ENCODE measurements at regions not wholly inside any gene's neighbourhood (a gene's known extent, or its start where the extent isn't known, plus 50 kb on each side); places are given as distances from the start of the nearest gene placed in this dataset.
A peak's percentile ranks its signal among the peaks of the same experiment; 100 is the strongest.
"Not testable (repeated sequence)": the region's sequence is repeated elsewhere in the genome, so short reads cannot be mapped to it uniquely, and the experiment has no call there.

DNA sequence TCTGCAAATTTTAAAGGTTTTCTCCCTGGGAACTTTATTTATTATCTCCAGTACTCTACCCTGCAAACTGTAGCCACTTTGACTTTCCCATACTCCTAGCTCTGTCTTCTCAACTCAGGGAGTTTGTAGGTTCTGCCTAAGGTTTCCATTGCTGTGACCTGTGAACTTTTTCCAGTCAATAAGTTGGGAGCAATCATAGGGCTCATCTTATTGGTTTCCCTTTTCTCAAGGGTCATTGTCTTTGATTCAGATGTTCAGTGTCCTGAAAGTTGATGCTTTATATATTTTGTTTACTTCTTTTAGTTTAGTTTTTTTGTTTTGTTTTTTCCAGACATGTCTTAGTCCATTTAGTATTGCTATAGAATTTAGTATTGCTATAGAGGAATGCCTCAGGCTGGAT is 85.3 kb upstream of the NUDT6 start:
- TF ChIP-seq POLR2A (IDR thresholded peaks at IDR 0.05; ENCODE audit: low read depth, low read length) (no peak), POLR2AphosphoS5 (IDR thresholded peaks at IDR 0.05; ENCODE audit: low read depth, low read length) (no peak), TAF1 (IDR thresholded peaks at IDR 0.05; ENCODE audit: borderline replicate concordance, low read depth, low read length) (no peak)
- no peak for FAIRE-seq
- no peak for DNase-seq (ENCODE audit: insufficient read length)

DNA sequence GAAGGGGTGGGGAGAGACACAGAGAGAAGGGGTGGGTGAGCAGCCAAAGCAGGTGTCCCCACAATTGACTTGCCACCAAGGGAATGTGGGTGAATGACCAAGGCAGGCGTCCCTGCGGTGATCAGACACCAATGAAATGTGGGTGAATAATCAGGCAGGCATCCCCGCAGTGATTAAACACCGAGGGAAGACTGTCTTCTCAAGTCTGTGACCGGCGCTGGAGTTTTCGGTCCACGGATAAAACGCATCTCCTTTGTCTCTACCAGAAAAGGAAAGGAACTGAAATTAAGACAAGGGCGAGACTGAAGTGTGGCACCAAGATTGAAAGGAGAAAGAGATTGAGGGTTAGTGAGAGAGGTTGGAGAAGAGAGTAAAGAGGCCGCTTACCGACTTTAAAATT is 90.0 kb upstream of the NUDT6 start:
- DNase-seq (ENCODE audit: insufficient read length); FAIRE-seq: not testable (repeated sequence)

DNA sequence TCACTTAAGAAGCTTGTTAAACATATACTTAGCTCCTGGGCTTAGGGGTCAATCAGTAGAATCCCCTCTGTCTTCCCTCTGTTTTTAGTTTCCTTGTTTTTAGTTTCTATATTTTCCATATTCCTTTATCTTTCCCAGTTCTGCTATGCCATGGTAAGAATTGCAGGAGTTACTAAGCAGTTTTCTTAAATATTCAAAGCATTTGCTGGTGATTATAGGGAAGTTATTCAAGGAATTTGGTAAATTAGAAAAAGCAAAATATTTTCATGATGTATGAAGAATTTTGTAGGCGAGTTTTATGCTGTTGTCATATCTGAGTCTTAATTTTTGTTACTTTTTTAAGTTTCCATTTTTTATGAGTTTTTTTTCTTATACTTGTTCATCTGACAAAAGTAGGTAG is 91.6 kb upstream of the NUDT6 start:
- no peak for DNase-seq (ENCODE audit: insufficient read length)
- TF ChIP-seq TAF1 (IDR thresholded peaks at IDR 0.05; ENCODE audit: borderline replicate concordance, low read depth, low read length): no peak
- no peak for TF ChIP-seq POLR2AphosphoS5 (IDR thresholded peaks at IDR 0.05; ENCODE audit: low read depth, low read length)
- TF ChIP-seq POLR2A (IDR thresholded peaks at IDR 0.05; ENCODE audit: low read depth, low read length): no peak
- no peak for FAIRE-seq

GRCh38 chr4:123017078-123017477 is 94.7 kb upstream of the NUDT6 start:
- DNase-seq (ENCODE audit: insufficient read length) (no peak), FAIRE-seq (no peak)
- TF ChIP-seq POLR2A (IDR thresholded peaks at IDR 0.05; ENCODE audit: low read depth, low read length): no peak
- TF ChIP-seq TAF1 (IDR thresholded peaks at IDR 0.05; ENCODE audit: borderline replicate concordance, low read depth, low read length): no peak
- no peak for TF ChIP-seq POLR2AphosphoS5 (IDR thresholded peaks at IDR 0.05; ENCODE audit: low read depth, low read length)

DNA sequence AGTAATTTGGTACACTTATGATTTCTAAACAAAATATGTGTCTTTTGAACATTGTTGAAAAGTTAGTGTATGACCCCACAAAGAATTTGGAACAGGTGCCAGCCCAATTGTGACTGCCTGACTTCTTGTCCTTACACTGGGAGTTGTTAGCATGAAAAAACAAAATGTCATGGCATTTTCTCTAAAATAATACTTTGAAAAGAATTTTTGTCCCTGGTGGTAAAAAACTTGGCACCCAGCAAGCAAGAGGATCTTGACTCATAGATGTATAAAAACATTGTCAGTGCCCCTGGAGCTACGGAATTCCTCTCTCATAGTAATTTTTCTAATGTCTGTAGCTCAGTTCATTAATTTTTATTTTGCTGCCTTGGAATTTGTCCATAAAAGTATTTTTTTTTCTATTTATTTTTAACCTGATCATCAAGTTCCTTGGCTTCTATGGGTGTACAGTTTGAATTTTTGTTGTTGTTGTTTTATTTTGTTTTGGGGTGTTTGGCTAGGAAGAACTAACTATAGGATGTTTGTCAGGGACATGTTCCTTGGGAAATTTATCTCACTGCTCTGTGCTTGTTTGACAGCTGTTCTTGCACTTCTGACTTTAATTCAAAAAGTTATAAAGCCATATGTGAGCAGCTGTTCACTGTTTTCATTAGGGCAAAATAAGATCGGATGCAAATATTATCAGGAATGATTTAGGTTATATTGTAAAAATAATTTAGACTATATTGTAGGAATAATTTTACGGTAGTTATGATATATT is 95.4 kb upstream of the NUDT6 start:
- DNase-seq (ENCODE audit: insufficient read length): no peak
- no peak for FAIRE-seq

GRCh38 chr4:123018396-123018775 is 96.0 kb upstream of the NUDT6 start:
- FAIRE-seq (no peak), DNase-seq (ENCODE audit: insufficient read length) (no peak)
- TF ChIP-seq POLR2A (IDR thresholded peaks at IDR 0.05; ENCODE audit: low read depth, low read length) (no peak), POLR2AphosphoS5 (IDR thresholded peaks at IDR 0.05; ENCODE audit: low read depth, low read length) (no peak), TAF1 (IDR thresholded peaks at IDR 0.05; ENCODE audit: borderline replicate concordance, low read depth, low read length) (no peak)

More for the DNA sequence above, 95.4 kb upstream of the NUDT6 start:
- TF ChIP-seq POLR2A (IDR thresholded peaks at IDR 0.05; ENCODE audit: low read depth, low read length) (no peak), TAF1 (IDR thresholded peaks at IDR 0.05; ENCODE audit: borderline replicate concordance, low read depth, low read length) (no peak), POLR2AphosphoS5 (IDR thresholded peaks at IDR 0.05; ENCODE audit: low read depth, low read length) (no peak)

DNA sequence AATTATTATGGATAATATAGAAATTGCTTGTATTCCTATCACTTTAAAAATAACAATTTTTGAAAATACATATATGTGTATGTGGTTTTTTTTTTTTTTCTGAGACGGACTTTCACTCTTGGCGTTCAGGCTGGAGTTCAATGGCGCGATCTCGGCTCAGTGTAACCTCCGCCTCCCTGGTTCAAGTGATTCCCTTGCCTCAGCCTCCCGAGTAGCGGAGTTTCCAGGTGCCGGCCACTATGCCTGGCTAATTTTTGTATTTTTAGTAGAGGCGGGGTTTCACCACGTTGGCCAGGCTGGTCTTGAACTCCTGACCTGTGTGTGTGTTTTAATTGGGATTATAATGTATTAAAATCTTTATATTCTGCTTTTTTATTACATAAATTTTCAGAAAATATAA is 97.9 kb upstream of the NUDT6 start:
- TF ChIP-seq TAF1 (IDR thresholded peaks at IDR 0.05; ENCODE audit: borderline replicate concordance, low read depth, low read length): no peak
- DNase-seq (ENCODE audit: insufficient read length) (no peak), FAIRE-seq (no peak)

DNA sequence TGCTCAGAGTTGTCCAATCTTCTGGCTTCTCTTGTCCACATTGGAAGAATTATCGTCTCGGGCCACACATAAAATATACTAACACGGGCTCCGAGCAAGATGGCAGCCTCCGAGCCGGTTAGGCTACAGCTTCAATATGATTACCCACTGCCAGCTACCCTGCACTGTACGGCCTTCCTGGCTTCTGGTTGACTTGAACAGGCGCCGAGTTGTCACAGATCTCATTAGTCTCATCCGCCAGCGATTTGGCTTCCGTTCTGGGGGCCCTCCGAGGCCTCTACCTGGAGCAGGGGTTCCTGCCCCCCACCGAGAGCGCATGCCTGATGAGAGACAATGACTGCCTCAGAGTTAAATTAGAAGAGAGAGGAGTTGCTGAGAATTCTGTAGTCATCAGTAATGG is 101.2 kb upstream of the NUDT6 start:
- FAIRE-seq (no peak), DNase-seq (ENCODE audit: insufficient read length) (no peak)
- no peak for TF ChIP-seq TAF1 (IDR thresholded peaks at IDR 0.05; ENCODE audit: borderline replicate concordance, low read depth, low read length)
- TF ChIP-seq POLR2A (IDR thresholded peaks at IDR 0.05; ENCODE audit: low read depth, low read length): no peak
- TF ChIP-seq POLR2AphosphoS5 (IDR thresholded peaks at IDR 0.05; ENCODE audit: low read depth, low read length): no peak

GRCh38 chr4:123024710-123025109 is 102.3 kb upstream of the NUDT6 start:
- no peak for FAIRE-seq
- TF ChIP-seq POLR2AphosphoS5 (IDR thresholded peaks at IDR 0.05; ENCODE audit: low read depth, low read length) (no peak), POLR2A (IDR thresholded peaks at IDR 0.05; ENCODE audit: low read depth, low read length) (no peak), TAF1 (IDR thresholded peaks at IDR 0.05; ENCODE audit: borderline replicate concordance, low read depth, low read length) (no peak)
- DNase-seq (ENCODE audit: insufficient read length): no peak

DNA sequence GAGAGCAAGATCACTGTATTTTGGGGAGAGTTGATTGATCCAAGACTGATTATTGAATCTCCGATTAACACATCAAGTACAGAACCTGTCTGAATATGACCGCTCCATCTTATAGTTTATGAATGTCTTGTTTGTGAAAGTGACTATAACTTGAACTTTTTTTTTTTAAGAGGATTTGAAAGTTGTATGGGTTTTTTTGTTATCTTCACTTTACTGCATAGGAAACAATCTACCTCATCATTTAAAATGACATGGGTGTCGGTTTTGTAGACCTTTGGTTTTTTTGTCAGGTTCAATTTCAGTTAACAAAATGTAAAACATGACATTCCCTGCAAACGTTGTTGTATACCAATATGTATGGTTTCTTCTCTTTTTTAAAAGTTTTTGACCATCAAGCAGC is 103.0 kb upstream of the NUDT6 start:
- TF ChIP-seq TAF1 (IDR thresholded peaks at IDR 0.05; ENCODE audit: borderline replicate concordance, low read depth, low read length): no peak
- no peak for TF ChIP-seq POLR2AphosphoS5 (IDR thresholded peaks at IDR 0.05; ENCODE audit: low read depth, low read length)
- no peak for TF ChIP-seq POLR2A (IDR thresholded peaks at IDR 0.05; ENCODE audit: low read depth, low read length)
- no peak for DNase-seq (ENCODE audit: insufficient read length)
- FAIRE-seq: no peak

DNA sequence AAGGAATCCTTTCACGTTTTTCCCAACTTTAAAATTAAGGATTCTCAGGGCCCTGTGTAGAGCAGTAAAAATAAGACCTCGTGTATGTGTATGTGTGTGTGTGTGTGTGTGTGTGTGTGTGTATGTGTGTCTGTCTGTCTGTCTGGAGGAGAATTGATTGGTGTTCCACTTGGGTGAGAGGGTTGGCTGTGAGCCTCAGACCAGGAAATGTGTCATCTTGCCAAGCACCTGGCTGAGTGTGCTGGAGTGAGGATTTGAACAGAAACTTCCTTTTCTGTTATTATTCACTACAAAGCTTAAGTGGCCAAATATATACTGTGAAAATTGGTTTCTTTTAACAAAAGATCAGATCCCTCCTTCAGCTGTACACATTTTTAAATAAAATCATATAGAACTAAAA is 103.6 kb upstream of the NUDT6 start:
- not testable (repeated sequence) for DNase-seq (ENCODE audit: insufficient read length)
- peak; percentile 77 for FAIRE-seq

- DNase-seq (ENCODE audit: insufficient read length) (no peak), FAIRE-seq (no peak)
- TF ChIP-seq TAF1 (IDR thresholded peaks at IDR 0.05; ENCODE audit: borderline replicate concordance, low read depth, low read length) (no peak), POLR2A (IDR thresholded peaks at IDR 0.05; ENCODE audit: low read depth, low read length) (no peak)
Observed at GRCh38 chr4:123031664-123032063, 109.3 kb upstream of the NUDT6 start.

DNA sequence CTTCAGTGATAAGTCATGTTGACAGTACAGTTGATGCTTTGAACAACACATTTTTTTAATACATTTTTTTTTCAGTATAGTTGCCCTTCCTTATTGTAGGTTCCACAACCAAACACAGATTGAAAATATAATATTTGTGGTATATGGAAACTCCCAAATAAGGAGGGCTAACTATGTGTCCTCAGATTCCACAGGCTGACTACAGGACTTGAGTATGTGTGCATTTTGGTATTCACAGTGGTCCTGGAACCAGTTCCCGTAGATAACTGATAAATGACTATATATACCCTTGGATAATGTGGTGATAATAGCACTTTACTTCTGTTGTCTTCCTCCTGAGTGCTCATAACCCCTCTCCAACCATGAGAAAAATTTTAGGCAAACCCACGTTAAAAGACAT is 111.6 kb upstream of the NUDT6 start:
- DNase-seq (ENCODE audit: insufficient read length): no peak
- TF ChIP-seq POLR2AphosphoS5 (IDR thresholded peaks at IDR 0.05; ENCODE audit: low read depth, low read length) (no peak), POLR2A (IDR thresholded peaks at IDR 0.05; ENCODE audit: low read depth, low read length) (no peak), TAF1 (IDR thresholded peaks at IDR 0.05; ENCODE audit: borderline replicate concordance, low read depth, low read length) (no peak)
- FAIRE-seq: no peak
